ENCODE measurements at regions not wholly inside any gene's neighbourhood (a gene's known extent, or its start where the extent isn't known, plus 50 kb on each side); places are given as distances from the start of the nearest gene placed in this dataset.

DNA sequence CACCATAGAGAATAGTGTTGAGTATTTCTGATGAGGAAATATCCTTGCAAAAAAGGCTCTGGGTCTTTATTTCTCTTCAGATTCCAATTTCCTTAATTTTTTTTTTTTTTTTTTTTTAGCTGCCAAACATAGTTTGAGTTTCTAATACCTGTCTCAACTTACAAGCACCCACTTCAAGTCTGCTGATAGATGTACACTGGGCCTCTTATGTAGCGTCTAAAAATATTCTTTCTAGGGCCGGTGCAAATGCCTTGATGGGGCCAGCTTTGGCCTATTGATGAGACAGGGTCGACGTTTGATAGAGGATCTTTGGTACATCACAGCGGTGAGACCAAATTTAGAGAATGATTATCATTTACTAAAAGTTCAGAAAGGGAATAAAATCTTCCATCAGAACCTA is 626.4 kb downstream of the LMO4 start:
- TF ChIP-seq, protein P1, sequence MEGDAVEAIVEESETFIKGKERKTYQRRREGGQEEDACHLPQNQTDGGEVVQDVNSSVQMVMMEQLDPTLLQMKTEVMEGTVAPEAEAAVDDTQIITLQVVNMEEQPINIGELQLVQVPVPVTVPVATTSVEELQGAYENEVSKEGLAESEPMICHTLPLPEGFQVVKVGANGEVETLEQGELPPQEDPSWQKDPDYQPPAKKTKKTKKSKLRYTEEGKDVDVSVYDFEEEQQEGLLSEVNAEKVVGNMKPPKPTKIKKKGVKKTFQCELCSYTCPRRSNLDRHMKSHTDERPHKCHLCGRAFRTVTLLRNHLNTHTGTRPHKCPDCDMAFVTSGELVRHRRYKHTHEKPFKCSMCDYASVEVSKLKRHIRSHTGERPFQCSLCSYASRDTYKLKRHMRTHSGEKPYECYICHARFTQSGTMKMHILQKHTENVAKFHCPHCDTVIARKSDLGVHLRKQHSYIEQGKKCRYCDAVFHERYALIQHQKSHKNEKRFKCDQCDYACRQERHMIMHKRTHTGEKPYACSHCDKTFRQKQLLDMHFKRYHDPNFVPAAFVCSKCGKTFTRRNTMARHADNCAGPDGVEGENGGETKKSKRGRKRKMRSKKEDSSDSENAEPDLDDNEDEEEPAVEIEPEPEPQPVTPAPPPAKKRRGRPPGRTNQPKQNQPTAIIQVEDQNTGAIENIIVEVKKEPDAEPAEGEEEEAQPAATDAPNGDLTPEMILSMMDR (conservative IDR thresholded peaks at IDR 0.05 in 1 of 2, IDR thresholded peaks at IDR 0.05 in 1 of 2; ENCODE audit: low read depth in 1 of 2, low read length in 2 of 2) = no peak
- TF ChIP-seq EZH2 (IDR thresholded peaks at IDR 0.05; ENCODE audit: low read length, missing control alignments) = no peak

Measured in fibroblast of lung (primary cell).